ENCODE measurements at regions not wholly inside any gene's neighbourhood (a gene's known extent, or its start where the extent isn't known, plus 50 kb on each side); places are given as distances from the start of the nearest gene placed in this dataset.

GRCh38 chr11:45091563-45092403, 54.7 kb upstream of the PRDM11 start:
- DNase-seq (ENCODE audit: low read depth): no peak

- no peak for DNase-seq (ENCODE audit: low read depth)
These were observed 54.0 kb upstream of the PRDM11 start for GRCh38 chr11:45092404-45092785.

- no peak for DNase-seq (ENCODE audit: low read depth)
These were observed 53.3 kb upstream of the PRDM11 start for GRCh38 chr11:45092901-45093760.

- no peak for DNase-seq (ENCODE audit: low read depth)
These were observed 52.5 kb upstream of the PRDM11 start for GRCh38 chr11:45093761-45094455.

- DNase-seq (ENCODE audit: low read depth): no peak
These were observed 51.3 kb upstream of the PRDM11 start for GRCh38 chr11:45094958-45095690.

GRCh38 chr11:45095691-45096010, 50.8 kb upstream of the PRDM11 start:
- no peak for DNase-seq (ENCODE audit: low read depth)

- no peak for DNase-seq (ENCODE audit: low read depth)
These were observed 49.8 kb upstream of the PRDM11 start for GRCh38 chr11:45096636-45097035.
